ENCODE measurements at regions not wholly inside any gene's neighbourhood (a gene's known extent, or its start where the extent isn't known, plus 50 kb on each side); places are given as distances from the start of the nearest gene placed in this dataset.
"Not testable (repeated sequence)": the region's sequence is repeated elsewhere in the genome, so short reads cannot be mapped to it uniquely, and the experiment has no call there.

GRCh38 chr5:72649449-72649848 is 142.2 kb upstream of the ZNF366 start:
- no peak for DNase-seq

- no peak for DNase-seq
These were observed 141.3 kb upstream of the ZNF366 start for GRCh38 chr5:72648480-72648879.

DNA sequence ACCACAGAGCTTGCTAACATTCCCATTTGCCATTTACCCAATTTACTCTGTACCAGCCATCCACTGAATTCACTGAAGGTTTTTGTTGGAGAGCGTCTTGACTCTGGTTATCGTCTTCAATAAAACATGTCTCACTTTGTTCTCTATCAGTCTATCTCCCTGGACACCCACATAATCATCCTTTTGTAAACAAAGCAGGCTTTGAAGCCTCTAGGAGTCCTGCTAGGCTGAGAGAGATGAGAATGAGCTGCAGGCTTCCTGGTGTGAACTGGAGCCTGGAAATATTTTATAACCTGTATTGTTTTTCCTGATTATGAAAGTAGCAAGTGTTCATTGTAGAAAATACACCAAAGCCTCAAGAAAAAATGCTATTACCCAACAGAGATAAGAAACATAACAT is 140.6 kb upstream of the ZNF366 start:
- DNase-seq, result no peak

DNA sequence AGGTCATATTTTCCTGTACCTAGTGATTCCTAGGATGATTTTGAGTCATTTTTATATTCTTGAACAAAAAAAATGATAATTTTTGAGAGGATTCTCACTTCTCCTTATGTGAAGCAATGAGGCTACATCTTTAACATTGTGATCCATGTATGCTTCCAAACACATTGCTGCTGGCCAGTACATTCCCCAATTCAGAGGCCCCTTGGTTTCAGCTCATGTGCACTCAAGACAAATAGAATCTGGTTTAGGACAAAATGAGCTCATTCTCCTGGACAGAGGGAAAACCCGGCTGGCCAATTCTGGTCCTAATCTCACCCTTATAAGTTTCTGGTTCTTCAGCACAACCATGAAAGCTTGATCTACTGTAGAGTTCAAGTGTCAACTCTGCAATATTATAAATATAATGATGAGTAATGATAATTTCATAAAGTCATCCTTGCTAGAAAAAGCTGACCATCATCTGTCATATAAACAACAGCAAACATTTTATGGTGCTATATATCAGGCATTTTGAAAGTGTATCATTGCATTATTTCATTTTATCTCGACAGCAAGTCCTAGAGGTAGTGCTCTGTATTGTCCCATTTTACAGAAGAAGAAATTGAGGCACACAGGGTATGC is 139.1 kb upstream of the ZNF366 start:
- DNase-seq, result no peak

- no peak for DNase-seq
These were observed 138.0 kb upstream of the ZNF366 start for GRCh38 chr5:72645064-72645846.

GRCh38 chr5:72644296-72644695 is 137.1 kb upstream of the ZNF366 start:
- DNase-seq, result no peak

DNA sequence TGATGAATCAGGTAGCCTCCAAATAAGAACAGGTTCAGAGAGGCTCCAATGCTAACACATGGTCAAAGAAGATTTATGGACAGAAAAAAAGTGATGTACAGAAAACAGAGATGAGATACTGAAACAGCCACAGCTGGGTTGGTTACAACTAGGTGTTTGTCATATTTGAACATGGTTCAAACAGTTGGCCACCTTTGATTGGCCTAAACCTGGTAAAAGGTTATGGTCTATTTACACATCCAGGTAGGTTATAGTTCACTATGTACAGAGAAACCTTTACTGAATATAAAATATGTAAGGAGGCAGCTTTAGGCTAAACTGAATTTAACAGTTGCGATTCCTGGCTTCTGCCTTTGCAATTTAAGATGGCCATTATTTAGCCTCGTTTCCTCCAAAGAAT is 134.0 kb upstream of the ZNF366 start:
- no peak for DNase-seq

GRCh38 chr5:72637058-72637457 is 129.8 kb upstream of the ZNF366 start:
- DNase-seq, result no peak

- not testable (repeated sequence) for DNase-seq
These were observed 129.4 kb upstream of the ZNF366 start for GRCh38 chr5:72636565-72636964.

DNA sequence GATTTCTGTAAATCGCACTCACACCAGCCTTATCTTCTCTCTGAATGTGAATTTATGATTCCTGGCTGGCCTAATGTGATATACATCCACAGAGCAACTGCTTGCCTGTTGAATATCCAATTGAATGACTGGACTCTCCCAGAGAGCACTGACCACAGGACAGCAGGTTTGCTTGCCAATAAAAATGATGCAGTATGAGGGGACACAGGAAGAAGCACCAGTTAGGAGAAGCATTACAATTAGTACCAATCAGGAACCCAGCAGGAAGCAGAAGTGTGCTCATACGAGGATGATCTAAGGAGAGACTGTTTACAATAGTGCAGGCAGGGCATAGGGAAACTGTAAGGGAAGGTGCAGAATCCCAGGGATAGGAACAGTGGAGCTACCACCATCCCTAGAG is 127.2 kb upstream of the ZNF366 start:
- no peak for DNase-seq

- no peak for DNase-seq
These were observed 126.4 kb upstream of the ZNF366 start for GRCh38 chr5:72633649-72634048.

DNA sequence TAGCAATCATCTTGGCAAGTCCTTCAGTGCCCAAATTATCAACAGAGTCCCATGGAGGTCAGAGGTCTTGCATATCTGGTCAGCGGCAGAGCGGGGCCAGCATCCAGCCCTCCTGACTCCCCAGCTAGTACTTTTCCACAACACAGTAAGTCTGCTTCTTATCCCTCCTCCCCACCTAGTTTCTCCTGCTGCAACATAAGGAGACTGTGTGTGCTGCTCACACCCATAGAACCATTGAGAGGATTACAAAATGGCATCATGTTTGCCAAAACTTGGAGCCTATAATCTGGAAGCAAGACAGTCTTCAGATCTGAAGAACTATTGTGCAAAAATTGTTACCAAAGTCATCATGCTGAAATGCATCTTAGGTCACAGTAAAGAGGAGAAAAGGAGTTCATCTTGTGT is 125.8 kb upstream of the ZNF366 start:
- no peak for DNase-seq

- DNase-seq, result no peak
These were observed 123.5 kb upstream of the ZNF366 start for GRCh38 chr5:72630721-72631120.

GRCh38 chr5:72630081-72630480 is 122.9 kb upstream of the ZNF366 start:
- DNase-seq, result no peak

- no peak for DNase-seq
These were observed 121.7 kb upstream of the ZNF366 start for GRCh38 chr5:72628771-72629371.

DNA sequence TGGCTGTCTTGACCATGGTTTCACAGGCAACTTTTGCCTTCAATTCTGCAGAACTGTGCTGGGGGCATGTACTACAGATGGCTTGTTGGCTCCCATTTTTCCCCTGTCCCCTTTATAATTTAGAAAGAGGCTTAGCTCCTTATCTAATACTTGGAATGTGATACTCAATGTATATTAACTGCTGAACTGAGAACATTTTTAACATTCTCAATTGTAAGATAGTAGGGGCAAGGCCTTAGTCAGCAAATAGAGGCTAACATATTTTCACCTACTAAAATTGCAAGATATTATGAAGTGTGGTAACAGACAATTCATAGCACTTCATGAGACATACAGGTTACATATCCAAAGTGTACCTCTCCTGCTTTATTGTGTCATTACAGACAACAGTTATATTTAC is 118.1 kb upstream of the ZNF366 start:
- DNase-seq, result no peak

DNA sequence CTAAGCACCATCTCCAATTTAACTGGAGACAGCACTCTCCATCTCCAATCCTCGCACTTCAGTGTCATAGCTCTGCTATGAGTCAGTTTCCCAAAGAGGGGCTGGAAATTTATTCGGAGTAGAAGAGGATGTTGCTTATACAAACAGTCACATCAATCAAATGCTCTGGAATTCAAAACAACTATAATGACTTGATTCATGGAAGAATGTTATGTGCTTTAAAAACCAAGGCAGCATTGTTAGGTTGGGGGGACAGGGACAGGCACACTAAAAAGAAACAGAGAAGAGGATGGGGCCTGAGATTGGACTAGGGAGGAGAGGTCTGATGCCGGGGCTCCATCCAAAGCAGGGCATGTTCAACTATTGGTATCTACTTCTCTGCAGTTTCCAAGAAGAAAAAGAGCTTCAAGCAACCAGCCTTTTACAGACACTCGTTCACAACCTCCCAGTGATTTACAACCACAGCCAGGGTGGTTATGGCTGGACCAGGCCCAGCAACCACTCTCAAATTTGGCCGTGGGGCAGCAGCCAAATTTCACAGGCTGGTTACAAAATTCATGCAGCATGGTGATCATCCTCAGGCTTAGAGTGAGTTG is 117.5 kb upstream of the ZNF366 start:
- DNase-seq, result no peak

DNA sequence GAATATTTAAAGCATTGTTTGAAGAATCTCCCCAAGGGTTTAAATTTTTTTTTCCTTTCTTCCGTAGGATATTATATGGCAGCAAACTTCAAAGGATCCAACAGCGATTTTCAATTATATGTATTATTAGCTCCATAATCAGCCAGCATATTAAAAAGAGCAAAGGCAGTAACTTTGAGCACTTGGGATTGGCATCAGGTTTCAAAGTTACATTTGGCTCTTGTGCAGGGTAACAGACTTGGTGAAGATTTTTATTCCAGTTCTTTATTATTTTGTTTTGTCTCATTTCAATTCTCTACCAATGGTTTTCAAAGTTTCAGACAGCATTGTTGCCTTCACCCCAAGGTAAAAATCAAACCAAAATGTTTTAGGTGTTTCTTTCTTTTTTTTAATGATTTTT is 116.7 kb upstream of the ZNF366 start:
- DNase-seq, result no peak

- DNase-seq, result no peak
These were observed 116.1 kb upstream of the ZNF366 start for GRCh38 chr5:72623323-72623722.

- no peak for DNase-seq
These were observed 115.1 kb upstream of the ZNF366 start for GRCh38 chr5:72622170-72622760.

- no peak for DNase-seq
These were observed 114.4 kb upstream of the ZNF366 start for GRCh38 chr5:72621576-72621975.

DNA sequence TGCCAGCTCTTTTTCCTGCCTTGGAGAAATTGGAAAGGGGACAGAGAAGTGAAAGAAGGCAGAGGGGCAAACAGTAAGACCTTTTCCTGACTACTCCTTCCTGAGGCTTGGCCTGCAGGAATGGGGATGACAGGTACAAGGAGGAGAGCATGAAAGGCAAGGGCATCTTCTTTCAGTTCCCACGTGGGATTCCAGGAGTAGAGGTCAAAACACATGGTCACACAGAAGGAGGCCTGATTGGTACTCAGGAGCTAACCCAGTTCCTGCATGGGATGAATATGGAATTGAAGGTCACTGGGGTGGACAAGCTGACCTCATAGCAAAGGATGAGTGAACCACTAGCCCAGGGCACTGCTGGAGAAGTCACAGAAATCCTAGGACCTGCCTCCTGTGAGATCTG is 112.5 kb upstream of the ZNF366 start:
- no peak for DNase-seq

DNA sequence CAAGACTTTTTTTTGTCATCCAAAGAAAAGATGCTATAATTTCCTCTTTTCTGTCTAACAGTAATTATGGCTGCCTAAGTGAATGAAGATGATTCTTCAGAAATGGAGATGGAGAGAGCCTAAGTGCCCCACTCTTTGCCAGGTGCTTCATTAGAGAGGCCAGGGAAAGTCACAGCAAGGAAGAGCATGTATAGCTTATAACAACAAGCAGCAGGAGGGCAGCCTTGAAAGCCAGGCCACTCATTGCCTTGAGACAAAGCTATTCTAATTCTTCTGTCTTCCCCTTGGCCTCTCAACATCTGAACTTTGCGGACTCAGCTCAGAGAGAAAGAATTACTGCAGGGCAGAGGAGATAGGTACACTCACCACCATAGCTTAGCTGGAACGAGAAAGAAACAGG is 112.0 kb upstream of the ZNF366 start:
- no peak for DNase-seq

GRCh38 chr5:72618708-72619107 is 111.5 kb upstream of the ZNF366 start:
- DNase-seq, result no peak
